ENCODE measurements at regions not wholly inside any gene's neighbourhood (a gene's known extent, or its start where the extent isn't known, plus 50 kb on each side); places are given as distances from the start of the nearest gene placed in this dataset.

DNA sequence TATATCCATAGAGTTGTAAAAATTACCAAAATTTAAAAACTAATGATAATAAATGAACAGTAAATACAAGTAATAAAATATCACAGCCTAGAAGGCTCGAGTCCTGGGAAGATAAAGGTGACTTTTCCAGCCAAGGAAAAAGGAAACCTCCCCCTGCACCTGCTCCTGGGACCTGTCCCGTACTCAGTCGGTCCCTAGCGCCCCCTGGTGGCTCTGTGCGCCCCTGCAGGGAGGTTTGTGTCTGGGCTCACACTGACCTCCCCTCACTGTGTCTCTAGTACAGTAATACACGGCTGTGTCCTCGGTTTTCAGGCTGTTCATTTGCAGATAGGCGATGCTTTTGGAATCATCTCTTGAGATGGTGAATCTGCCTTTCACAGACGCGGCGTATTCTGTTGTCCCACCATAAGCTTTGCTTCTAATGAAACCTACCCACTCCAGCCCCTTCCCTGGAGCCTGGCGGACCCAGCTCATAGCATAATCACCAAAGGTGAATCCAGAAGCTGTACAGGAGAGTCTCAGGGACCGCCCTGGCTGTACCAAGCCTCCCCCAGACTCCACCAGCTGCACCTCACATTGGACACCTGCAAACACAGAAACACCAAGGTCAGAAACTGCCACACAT lies 1030.4 kb downstream of the TMEM121 start:
- Histone ChIP-seq H3K9ac (ENCODE audit: insufficient read depth, low read length) (no peak overlapping the region), H4K20me1 (ENCODE audit: control insufficient read depth, extremely low read depth, insufficient read depth, low read length) (no peaks in the 10 kb centered on the region), H3K9me3 (ENCODE audit: control insufficient read depth, insufficient read depth, low read depth, low read length) (no peaks in the 10 kb centered on the region), H3K4me3 (replicated peaks in 1 of 4; ENCODE audit: control extremely low read depth in 1 of 4, insufficient read depth in 1 of 4, low read depth in 3 of 4, low read length in 4 of 4) (no peak overlapping the region), H3K36me3 (ENCODE audit: control insufficient read depth, insufficient read depth, low read length) (no peaks in the 10 kb centered on the region), H3K27ac (ENCODE audit: insufficient read depth, low read length) (no peak overlapping the region), H3K4me2 (ENCODE audit: extremely low read depth, insufficient read depth, low read length) (no peak overlapping the region), H3K79me2 (ENCODE audit: control insufficient read depth, insufficient read depth, low read length) (no peaks in the 10 kb centered on the region), H3K4me1 (ENCODE audit: control insufficient read depth, extremely low read depth, insufficient read depth, low read length) (no peaks in the 10 kb centered on the region), H3K27me3 (ENCODE audit: control insufficient read depth, insufficient read depth, low read length) (no peaks in the 10 kb centered on the region), H2AFZ (ENCODE audit: low read length) (no peak overlapping the region)
- no peak for DNase-seq (ENCODE audit: low read depth in 2 of 2)
- TF ChIP-seq, protein P1, sequence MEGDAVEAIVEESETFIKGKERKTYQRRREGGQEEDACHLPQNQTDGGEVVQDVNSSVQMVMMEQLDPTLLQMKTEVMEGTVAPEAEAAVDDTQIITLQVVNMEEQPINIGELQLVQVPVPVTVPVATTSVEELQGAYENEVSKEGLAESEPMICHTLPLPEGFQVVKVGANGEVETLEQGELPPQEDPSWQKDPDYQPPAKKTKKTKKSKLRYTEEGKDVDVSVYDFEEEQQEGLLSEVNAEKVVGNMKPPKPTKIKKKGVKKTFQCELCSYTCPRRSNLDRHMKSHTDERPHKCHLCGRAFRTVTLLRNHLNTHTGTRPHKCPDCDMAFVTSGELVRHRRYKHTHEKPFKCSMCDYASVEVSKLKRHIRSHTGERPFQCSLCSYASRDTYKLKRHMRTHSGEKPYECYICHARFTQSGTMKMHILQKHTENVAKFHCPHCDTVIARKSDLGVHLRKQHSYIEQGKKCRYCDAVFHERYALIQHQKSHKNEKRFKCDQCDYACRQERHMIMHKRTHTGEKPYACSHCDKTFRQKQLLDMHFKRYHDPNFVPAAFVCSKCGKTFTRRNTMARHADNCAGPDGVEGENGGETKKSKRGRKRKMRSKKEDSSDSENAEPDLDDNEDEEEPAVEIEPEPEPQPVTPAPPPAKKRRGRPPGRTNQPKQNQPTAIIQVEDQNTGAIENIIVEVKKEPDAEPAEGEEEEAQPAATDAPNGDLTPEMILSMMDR (conservative IDR thresholded peaks at IDR 0.05 in 1 of 2, IDR thresholded peaks at IDR 0.05 in 1 of 2; ENCODE audit: low read depth in 1 of 2, low read length in 2 of 2), result peak in 1 of 2 donors; percentile 22
- TF ChIP-seq EZH2 (IDR thresholded peaks at IDR 0.05; ENCODE audit: low read length, missing control alignments), result no peak

DNA sequence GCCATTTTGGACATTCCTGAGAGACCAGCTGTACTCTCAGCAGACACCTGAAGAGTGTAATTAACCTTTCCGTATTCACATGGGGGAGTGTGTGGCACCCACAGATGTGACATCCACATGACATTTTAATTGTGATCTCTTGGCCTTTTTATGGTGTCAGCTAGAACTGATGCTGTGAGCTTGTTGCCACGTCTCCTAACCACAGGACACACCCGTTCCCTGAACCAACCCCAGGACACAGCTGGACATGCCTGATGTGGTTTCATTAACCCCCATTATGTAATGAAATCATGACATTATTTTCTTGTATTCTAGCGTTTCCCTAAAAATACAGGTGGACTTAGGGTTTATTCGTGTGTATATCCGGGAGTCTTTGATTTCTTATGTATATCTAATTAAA lies 1036.1 kb downstream of the TMEM121 start:
- TF ChIP-seq, protein P1 (conservative IDR thresholded peaks at IDR 0.05 in 1 of 2, IDR thresholded peaks at IDR 0.05 in 1 of 2; ENCODE audit: low read depth in 1 of 2, low read length in 2 of 2), result no peak
- TF ChIP-seq EZH2 (IDR thresholded peaks at IDR 0.05; ENCODE audit: low read length, missing control alignments), result no peak
- Histone ChIP-seq H3K79me2 (ENCODE audit: control insufficient read depth, insufficient read depth, low read length) (no peaks in the 10 kb centered on the region), H3K9ac (ENCODE audit: insufficient read depth, low read length) (no peak overlapping the region), H3K4me3 (replicated peaks in 1 of 4; ENCODE audit: control extremely low read depth in 1 of 4, insufficient read depth in 1 of 4, low read depth in 3 of 4, low read length in 4 of 4) (no peak overlapping the region), H2AFZ (ENCODE audit: low read length) (no peak overlapping the region), H3K36me3 (ENCODE audit: control insufficient read depth, insufficient read depth, low read length) (no peaks in the 10 kb centered on the region), H3K27me3 (ENCODE audit: control insufficient read depth, insufficient read depth, low read length) (no peaks in the 10 kb centered on the region), H4K20me1 (ENCODE audit: control insufficient read depth, extremely low read depth, insufficient read depth, low read length) (no peaks in the 10 kb centered on the region), H3K4me2 (ENCODE audit: extremely low read depth, insufficient read depth, low read length) (no peak overlapping the region), H3K9me3 (ENCODE audit: control insufficient read depth, insufficient read depth, low read depth, low read length) (no peaks in the 10 kb centered on the region), H3K27ac (ENCODE audit: insufficient read depth, low read length) (no peak overlapping the region), H3K4me1 (ENCODE audit: control insufficient read depth, extremely low read depth, insufficient read depth, low read length) (no peaks in the 10 kb centered on the region)
- no peak for DNase-seq (ENCODE audit: low read depth in 2 of 2)

DNA sequence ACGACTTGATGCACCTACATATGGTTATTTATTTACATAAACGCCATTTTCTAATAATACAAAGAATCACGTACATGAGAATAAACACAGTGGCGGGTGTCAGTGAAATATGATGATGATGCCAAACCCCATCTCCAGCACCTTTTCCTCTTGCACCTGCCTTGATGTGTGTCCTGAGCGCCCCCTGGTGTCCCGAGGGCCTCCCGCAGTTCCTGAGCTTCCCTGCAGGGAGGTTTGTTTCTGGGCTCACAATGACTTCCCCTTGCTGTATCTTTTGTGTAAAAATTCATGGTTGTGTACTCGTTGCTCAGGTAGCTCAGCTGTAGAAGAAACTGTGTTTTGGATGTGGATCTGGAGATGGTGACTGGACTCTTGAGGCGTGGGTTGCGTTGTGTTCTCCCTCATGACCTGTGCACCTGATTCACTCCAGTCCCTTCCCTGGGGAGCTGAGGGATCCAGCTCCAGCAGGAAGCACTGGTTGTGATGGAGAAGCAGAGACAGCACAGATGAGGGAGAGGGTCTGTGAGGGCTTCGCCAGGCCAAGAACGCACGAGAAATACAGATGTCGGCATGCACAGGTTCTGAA lies 1037.8 kb downstream of the TMEM121 start:
- no peaks in the 10 kb centered on the region for H3K79me2 ChIP-seq (ENCODE audit: control insufficient read depth, insufficient read depth, low read length)
- H3K4me1 ChIP-seq (ENCODE audit: control insufficient read depth, extremely low read depth, insufficient read depth, low read length), result no peaks in the 10 kb centered on the region
- TF ChIP-seq, protein P1 (conservative IDR thresholded peaks at IDR 0.05 in 1 of 2, IDR thresholded peaks at IDR 0.05 in 1 of 2; ENCODE audit: low read depth in 1 of 2, low read length in 2 of 2), result no peak
- no peak for TF ChIP-seq EZH2 (IDR thresholded peaks at IDR 0.05; ENCODE audit: low read length, missing control alignments)

More for the DNA sequence above, 1037.8 kb downstream of the TMEM121 start:
- DNase-seq (ENCODE audit: low read depth in 2 of 2), result no peak
- Histone ChIP-seq H3K27ac (ENCODE audit: insufficient read depth, low read length) (no peak overlapping the region), H3K36me3 (ENCODE audit: control insufficient read depth, insufficient read depth, low read length) (no peaks in the 10 kb centered on the region), H4K20me1 (ENCODE audit: control insufficient read depth, extremely low read depth, insufficient read depth, low read length) (no peaks in the 10 kb centered on the region), H3K4me2 (ENCODE audit: extremely low read depth, insufficient read depth, low read length) (no peak overlapping the region), H2AFZ (ENCODE audit: low read length) (no peak overlapping the region), H3K27me3 (ENCODE audit: control insufficient read depth, insufficient read depth, low read length) (no peaks in the 10 kb centered on the region), H3K9me3 (ENCODE audit: control insufficient read depth, insufficient read depth, low read depth, low read length) (no peaks in the 10 kb centered on the region), H3K4me3 (replicated peaks in 1 of 4; ENCODE audit: control extremely low read depth in 1 of 4, insufficient read depth in 1 of 4, low read depth in 3 of 4, low read length in 4 of 4) (no peak overlapping the region), H3K9ac (ENCODE audit: insufficient read depth, low read length) (no peak overlapping the region)
